Stimulated activated CD4-positive, alpha-beta T cell treated with anti-CD3 and anti-CD28 coated beads, Interleukin-12 subunit alpha, Interleukin-12 subunit beta, amount 100 ng/mL, for 48 hours (primary cell): ENCODE measurements at regions not wholly inside any gene's neighbourhood (a gene's known extent, or its start where the extent isn't known, plus 50 kb on each side); places are given as distances from the start of the nearest gene placed in this dataset.
"Not testable (repeated sequence)": the region's sequence is repeated elsewhere in the genome, so short reads cannot be mapped to it uniquely, and the experiment has no call there.

Source experiments
- DNase-seq, 3 donors: peaks; one replicate each; pipeline ENCODE4 v3.0.0-alpha.2; 2020; ENCODE audit warnings: low read depth in 2 of 3, low spot score in 1 of 3

DNA sequence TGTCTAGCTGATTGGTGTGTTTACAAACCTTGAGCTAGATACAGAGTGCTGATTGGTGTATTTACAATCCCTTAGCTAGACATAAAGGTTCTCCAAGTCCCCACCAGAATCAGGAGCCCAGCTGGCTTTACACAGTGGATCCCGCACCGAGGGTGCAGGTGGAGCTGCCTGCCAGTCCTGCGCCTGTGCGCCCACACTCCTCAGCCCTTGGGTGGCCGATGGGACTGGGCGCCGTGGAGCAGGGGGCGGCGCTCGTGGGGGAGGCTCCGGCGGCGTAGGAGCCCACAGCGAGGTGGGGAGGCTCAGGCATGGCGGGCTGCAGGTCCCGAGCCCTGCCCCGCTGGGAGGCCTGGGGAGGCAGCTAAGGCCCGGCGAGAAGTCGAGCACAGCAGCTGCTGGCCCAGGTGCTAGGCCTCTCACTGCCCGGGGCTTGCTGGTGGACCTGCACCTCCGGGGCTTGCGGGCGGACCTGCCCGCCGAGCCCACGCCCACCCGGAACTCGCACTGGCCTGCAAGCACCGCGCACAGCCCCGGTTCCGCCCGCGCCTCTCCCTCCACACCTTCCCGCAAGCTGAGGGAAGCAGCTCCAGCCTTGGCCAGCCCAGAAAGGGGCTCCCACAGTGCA is 51.0 kb upstream of the CDYL start:
- not testable (repeated sequence) for DNase-seq

DNA sequence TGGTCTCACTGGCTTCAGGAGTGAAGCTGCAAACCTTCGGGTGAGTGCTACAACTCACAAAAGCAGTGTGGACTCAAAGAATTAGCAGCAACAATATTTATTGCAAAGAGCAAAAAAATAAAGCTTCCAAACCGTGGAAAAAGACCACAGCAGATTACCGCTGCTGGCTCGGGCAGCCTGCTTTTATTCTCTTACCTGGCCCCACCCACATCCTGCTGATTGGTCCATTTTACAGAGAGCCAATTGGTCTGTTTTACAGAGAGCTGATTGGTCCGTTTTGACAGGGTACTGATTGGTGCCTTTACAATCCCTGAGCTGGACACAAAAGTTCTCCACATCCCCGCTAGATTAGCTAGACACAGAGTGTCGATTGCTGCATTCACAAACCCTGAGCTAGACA is 51.5 kb upstream of the CDYL start:
- not testable (repeated sequence) for DNase-seq

DNA sequence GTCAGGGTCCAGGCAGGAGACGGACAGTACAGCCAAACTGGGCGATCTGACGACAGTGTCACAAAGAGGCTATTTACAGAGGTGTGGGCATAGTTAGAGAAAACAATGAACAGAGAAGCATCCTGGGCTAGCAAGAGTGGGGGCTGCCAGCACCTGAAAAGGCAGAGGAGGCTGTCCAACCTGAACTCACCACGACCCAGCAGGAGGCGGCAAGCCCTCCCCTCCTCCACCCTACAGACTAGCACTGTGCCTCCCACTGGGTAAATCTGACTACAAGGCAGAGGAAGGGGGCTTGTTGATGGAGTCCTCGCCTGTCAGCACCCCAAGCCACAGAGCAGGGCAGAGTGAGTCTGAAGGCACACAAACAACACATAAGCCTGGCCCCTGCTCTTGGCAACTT is 52.8 kb upstream of the CDYL start:
- no peak for DNase-seq

DNA sequence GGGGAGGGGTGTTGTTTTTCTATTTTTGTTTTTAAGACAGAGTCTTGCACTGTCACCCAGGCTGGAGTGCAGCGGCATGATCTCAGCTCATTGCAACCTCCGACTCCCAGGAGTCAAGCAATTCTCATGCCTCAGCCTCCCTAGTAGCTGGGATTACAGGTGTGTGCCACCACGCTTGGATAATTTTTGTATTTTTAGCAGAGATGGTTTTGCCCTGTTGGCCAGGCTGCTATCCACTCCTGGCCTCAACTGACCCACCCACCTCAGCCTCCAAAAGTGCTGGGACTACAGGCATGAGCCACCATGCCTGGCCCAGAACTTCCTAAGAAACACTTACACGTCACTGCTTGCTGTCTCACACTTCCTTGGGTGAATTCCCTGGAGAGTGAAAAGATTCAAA is 54.8 kb upstream of the CDYL start:
- not testable (repeated sequence) for DNase-seq

DNA sequence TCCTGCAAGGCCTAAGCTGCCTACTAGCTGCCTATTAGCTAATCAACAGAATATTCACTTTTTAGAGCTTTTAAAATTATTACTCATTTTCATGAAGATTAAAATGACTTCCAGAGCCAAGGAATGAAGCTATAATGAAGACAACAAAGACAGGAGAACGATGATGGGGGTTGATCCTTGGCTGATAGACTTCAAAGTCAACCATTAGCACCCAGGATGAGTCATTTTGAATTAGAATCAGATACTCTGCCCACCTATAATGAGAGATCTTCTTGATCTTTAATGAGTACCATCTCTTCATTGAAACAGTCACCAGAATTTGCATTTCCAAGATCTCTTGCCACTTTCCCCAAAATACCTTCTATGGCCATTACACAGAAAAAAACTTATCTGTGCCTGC is 56.7 kb upstream of the CDYL start:
- DNase-seq: no peak

DNA sequence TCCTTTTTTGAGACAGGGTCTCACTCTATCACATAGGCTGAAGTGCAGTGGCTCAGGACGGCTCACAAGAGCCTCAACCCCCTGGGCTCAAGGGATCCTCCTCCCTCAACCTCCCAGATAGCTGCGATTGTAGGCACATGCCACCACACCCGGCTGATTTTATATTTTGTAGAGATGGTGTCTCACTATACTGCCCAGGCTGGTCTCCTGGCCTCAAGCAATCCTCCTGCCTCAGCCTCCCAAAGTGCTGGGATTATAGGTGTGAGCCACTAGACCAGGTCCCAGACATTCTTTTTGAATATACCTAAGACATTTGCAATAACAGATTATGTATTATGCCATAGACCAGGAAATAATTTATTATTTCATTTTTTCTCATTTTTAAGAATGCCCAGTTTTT is 58.3 kb upstream of the CDYL start:
- DNase-seq: no peak

DNA sequence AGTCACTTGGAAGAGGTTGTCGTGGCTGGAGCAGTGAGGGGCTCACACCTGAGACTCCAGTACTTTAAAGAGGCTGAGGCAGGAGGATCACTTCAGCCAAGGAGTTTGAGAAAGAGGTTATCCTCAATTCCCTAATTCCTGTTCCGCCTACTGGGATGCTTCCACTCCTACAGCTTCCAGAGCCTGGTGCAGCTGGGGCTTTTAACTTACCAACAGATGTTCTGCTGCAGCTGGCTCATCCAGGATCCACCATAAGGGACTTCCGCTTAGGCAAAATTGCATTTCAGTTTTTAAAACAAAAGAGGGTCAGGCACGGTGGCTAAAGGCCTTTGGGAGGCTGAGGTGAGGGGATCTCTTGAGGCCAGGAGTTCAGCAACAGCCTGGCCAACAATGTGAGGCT is 59.1 kb upstream of the CDYL start:
- no peak for DNase-seq

DNA sequence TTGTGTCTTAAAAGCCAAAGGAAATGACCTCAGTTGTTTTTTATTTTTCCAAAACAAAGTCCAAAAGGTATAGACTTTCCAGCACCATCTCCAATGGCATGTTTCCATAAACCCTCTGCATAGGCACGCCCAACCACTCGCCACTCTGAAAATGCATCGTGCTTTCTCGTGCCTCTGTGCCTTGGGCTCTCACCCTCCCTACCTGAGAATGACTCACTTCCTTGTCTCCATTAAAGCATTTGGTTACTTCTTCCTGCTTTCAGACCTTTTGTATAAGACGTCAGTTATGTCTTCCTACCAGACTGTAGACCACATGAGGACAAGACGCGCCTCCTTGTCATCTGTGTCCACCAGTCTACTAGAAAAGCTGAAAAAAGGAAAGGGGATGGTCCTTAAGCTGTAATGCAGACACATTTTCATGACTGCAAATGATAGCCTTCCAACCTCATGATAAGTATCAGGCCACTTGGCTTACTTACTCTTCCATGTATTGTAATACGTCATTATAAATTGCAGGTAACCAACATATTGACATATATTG is 61.2 kb upstream of the CDYL start:
- no peak for DNase-seq

DNA sequence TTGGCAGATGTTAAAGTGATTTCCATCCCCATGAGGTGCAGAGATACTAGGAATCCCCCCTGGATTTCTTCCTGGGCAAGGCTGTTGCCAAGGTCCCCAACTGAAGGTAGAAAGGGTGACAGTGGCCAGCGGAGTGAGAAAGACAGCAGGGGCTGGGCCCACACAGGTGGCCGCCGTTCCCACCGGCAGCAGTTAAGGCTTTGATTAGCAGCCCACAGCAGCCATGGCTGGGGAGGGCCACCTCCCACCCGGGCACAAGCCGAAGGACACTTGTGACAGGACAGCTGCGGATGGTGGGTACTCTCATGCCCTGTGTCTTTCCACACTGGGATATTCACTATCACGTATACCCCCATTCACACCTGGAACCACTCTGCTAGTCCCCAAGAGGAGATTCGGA is 63.9 kb upstream of the CDYL start:
- DNase-seq: no peak

DNA sequence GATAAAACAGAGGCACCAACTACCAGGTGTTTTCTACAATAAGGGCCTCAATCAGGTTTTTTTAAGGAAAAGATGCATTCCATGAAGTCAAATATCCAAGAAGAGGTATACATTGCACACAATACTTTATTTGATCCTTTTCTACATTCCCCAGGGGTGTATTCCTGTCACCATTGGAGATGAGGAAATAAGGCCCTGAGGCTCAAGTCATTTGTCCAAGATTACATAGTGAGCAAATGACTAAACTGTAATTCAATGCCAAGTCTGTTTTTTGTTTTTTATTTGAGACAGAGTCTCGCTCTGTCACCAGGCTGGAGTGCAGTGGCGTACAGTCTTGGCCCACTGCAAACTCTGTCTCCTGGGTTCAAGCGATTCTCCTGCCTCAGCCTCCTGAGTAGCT is 69.2 kb upstream of the CDYL start:
- no peak for DNase-seq

DNA sequence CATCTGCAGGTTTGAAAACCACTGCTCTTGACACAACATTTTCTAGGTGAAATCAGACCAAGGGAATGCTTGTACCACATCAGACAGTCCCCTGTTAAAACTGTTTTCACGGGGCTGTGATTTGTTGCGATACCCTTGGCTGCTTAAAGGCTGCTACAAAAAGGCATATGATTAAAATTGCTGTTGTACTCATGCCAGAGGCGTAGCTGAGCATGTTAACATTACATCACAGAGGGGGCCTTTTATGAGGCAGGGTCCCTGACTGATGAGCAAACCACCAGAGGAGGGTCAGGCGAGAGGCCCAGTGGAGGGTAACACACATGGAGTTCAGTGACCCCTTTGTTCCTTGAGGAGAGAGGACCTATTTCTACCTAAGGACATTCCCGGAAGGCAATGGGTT is 70.4 kb upstream of the CDYL start:
- no peak for DNase-seq

DNA sequence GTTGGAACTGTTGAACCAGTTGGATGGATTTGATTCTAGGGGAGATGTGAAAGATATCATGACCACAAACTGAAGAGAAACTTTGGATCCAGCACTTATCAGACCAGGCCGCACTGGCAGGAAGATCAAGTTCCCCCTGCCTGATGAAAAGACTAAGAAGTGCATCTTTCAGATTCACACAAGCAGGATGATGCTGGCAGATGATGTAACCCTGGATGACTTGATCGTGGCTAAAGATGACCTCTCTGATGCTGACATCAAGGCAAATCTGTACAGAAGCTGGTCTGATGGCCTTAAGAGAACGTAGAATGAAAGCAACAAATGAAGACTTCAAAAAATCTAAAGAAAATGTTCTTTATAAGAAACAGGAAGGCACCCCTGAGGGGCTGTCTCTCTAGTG is 72.8 kb upstream of the CDYL start:
- DNase-seq: no peak

DNA sequence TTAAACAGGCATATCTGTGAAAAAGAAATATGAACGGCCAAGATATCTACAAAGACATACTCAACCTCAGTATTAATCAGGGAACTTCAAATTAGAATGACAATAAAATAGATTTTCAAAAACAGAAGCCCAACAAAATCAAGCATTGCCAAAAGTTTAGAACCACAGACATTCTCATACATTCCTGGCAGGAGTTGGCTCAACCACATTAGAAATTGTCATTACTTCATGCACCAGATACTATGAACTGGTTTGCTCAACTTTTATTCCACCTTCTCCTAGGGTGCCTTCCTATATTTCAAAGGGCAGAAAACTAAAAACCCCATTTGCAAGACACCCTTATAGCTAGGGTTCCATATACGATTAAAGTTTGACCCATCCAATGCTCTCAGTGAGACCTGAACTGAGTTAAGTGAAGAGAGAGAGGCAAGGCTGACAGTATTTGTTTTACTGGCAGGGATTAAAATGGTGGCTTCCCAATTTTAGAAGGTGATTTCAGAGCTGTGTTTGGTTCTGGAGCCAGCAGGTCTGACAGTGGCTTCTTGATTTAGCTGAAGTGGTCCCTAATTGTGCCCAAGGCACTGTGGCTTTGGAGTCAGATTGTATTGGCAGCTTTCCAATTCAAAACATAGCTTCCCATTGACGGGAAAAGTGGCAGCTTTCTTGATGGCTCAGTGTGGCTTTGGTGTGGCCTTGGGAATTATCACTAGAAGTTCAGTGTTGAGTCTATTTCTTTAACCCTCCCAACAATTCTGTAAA is 77.1 kb upstream of the CDYL start:
- no peak for DNase-seq

DNA sequence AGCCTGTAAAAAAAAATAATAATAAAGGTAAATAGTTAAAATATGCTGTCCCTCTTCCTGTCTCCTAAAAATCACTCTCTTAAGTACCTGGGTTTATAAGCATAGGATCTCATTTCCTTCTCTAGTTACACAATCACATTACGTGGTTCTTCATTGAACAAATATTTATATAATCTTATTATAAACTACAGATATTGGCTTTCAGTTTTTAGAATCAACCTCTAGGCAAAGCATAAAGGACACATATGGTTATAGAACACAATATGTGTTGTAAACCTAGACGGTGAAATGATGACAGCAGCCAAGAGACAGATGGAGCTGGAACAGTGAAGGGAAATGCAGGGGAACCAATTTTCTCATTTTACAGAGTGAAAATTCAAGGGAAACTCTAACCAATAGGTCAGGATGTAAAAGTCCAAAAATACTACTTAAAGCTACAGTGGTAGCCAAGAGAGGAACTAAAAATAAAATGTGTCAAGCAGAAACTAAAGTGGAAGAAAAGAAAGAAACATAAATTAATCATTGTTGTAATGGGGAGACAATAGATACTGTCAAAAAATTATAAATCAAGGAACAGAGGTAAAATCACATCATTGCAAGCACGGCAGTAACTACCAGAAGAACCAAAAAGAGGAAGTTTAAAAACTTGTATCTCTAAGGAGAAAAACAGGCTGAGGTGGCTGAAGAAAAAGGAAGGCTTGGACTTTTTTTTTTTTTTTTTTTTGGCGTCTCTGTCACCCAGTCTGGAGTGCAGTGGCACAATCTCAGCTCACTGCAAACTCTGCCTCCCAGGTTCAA is 82.8 kb upstream of the CDYL start:
- DNase-seq: no peak

DNA sequence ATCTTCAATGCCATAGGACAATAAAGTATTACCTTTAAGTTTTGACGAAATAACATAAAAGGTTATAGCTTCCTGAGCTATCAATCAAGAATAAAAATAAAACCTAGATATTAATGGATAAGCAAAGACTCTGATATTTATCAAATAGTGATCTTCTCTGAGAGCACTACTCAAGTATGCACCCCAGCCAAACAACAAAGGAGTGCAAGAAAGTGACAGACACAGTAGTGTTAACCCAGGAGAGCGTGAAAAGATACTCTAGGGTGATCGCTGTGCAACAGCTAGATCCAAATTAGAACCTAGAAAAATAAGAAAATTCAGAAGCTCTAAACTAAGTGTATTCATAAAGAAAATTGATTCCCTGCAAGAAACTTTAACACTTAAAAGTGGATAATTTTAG is 83.5 kb upstream of the CDYL start:
- no peak for DNase-seq

DNA sequence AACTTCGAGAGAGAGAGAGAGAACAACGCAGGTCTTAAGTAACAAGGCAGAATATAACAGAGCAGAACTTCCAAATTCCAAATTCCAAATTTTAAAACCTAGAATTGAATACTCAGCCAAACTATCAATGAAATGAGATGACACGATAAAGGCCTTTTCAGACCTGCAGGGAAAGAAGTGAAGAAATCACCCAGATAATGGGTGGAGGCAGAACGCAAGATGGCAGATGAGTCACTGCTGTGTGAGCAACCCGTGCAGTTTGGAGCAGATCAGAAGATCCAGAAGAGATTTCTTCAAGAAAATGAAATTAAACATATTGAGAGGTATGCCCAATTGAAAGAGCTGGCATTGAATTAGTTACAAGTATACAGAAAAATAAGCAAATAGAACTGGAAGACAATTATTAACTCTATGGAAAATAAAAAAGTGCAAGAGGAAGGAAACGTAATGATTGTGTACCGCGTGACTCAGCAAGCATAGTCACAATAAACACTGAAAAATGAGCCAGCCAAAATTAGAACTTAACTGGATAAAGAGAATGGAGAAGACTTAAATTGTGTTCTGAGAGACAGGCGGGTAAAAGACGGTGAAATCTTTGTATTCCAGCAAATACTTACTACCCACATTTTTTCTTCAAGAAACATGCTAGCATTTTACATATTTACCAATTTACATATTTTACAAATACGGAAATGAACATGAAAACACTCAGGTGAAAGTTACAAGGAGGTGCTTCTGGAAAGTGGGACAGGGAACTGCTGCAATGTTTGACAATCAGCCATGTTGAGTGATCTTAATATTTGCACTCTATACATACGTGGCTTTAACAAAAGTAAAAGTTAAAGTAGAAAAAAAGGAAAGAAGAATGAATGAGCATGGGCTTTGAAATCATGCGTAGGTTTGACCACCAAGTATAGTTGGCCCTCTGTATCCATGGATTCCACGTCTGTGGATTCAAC is 87.9 kb upstream of the CDYL start:
- DNase-seq: no peak

DNA sequence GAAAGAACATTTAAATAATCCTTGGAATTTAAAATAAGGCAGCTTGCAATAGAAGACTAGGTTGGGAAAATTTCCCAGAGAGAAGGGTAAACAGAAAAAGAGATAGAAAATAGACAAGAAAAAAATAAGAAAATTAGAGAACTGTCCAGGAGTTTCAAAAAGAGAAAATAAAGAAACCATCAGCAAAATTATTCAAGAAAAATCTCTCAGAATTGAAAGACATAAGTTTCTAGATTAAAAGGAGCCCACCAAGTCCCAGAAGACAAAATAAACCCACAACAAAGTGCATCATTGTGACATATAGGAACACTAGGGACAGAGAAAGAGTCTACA is 88.6 kb upstream of the CDYL start:
- no peak for DNase-seq

DNA sequence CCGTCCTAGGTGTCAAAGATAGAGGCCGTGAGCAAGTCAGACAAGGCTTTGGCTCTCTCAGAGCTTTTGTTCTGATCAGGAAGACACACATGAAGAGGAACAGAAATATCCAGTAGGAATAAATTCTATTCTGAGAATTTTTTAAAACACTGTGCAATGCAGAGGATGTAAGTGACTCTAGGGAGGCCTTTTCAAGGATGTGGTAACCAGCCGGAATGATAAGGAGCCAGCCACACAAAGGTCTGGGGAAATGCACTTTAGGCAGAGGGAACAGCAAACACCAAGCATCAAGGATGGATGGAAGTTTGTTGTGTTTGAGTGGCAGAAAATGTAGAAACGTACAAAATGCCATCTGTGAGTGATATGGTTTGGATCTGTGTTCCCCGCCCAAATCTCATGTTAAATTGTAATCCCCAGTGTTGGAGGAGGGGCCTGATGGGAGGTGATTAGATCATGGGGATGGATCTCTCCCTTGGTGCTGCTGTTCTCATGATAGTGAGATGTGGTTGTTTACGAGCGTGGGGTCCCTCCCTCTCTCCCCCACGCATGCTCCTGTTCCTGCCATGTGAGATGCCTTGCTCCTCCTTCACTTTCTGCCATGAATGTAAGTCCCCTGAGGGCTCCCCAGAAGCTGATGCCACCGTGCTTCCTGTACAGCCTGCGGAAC is 93.6 kb upstream of the CDYL start:
- DNase-seq: no peak

DNA sequence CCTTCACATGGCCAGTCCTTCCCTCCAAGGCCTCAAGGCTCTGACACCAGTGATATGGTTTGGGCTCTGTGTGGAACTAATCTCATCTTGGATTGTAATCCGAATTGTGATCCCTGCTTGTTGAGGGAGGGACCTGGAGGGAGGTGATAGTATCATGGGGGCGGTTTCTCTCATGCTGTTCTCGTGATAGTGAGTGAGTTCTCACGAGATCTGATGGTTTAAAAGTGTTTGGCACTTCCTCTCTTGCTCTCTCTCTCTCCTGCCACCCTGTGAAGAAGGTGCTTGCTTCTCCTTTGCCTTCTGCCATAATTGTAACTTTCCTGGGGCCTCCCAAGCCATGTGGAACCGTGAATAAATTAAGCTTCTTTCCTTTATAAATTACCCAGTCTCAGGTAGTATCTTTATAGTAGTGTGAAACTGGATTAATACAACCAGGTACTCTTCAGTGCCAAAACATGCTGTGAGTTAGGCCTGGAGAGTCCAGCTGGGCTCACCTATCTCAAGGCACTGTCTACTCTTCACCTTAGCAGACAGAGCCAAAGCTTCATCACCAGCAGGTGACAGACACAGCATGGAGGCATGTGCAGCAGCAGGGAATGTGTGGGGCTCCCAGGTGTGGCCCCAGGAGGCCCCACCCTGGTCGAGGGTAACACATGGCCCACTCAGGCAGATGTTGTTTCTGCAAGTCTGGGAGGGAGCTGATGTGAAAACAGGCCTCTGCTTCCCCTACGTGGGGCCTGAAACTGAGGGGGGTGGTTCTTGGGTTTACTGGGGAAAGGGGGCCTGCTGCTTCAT is 97.5 kb upstream of the CDYL start:
- DNase-seq: no peak

DNA sequence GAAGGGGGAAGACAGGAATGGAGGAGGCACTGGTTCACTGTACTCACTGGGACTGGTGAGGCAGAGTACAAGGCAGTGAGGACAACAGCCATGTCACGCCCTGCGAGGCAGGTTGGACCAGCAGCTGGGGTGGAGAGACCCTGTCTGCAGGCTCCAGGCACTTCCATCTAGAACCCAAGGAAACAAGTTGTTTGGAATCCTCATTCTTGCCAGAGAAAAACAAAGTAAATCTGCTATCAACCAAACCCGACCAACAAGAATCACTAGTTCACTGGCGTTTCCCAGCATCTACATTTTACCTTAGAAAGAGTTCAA is 98.5 kb upstream of the CDYL start:
- DNase-seq: no peak
